H9 (cell line): ENCODE measurements at regions not wholly inside any gene's neighbourhood (a gene's known extent, or its start where the extent isn't known, plus 50 kb on each side); places are given as distances from the start of the nearest gene placed in this dataset.
A peak's percentile ranks its signal among the peaks of the same experiment; 100 is the strongest.

Source experiments
- DNase-seq: peaks from one replicate; pipeline ENCODE4 v3.0.0-alpha.2; 2017
- H2AFZ ChIP-seq: one replicate; pipeline ENCODE4 v1.6.1; 2013; ENCODE audit warnings: mild to moderate bottlenecking, low read length, control low read depth, moderate library complexity
- H2AK5ac ChIP-seq: 2 replicates; pipeline ENCODE4 v1.6.1; 2013; ENCODE audit warnings: low read length, control low read depth, mixed read lengths; ENCODE audit not compliant: insufficient read length
- H2BK120ac ChIP-seq: one replicate; pipeline ENCODE4 v1.6.1; 2013; ENCODE audit warnings: low read depth, mild to moderate bottlenecking, low read length, control low read depth, inconsistent platforms; ENCODE audit not compliant: poor library complexity, severe bottlenecking
- H2BK12ac ChIP-seq: 2 replicates; pipeline ENCODE4 v1.6.1; 2013; ENCODE audit warnings: low read length, control low read depth, mixed read lengths, low read depth; ENCODE audit not compliant: insufficient read length
- H2BK15ac ChIP-seq: 2 replicates; pipeline ENCODE4 v1.6.1; 2013; ENCODE audit warnings: low read depth, low read length, control low read depth
- H2BK20ac ChIP-seq: one replicate; pipeline ENCODE4 v1.6.1; 2013; ENCODE audit warnings: low read depth, mild to moderate bottlenecking, low read length, control low read depth, inconsistent platforms; ENCODE audit not compliant: poor library complexity, severe bottlenecking
- H2BK5ac ChIP-seq: 2 replicates; pipeline ENCODE4 v1.6.1; 2013; ENCODE audit warnings: low read length, control low read depth, mixed read lengths; ENCODE audit not compliant: insufficient read length
- H3K14ac ChIP-seq: 2 replicates; pipeline ENCODE4 v1.6.1; 2013; ENCODE audit warnings: low read length, control low read depth; ENCODE audit not compliant: insufficient read depth
- H3K18ac ChIP-seq: 2 replicates; pipeline ENCODE4 v1.6.1; 2013; ENCODE audit warnings: low read depth, mild to moderate bottlenecking, mixed read lengths, low read length, control low read depth; ENCODE audit not compliant: insufficient read length
- H3K23ac ChIP-seq: 2 replicates; pipeline ENCODE4 v1.6.1; 2013; ENCODE audit warnings: low read length, control low read depth, mixed read lengths, low read depth; ENCODE audit not compliant: insufficient read length
- H3K23me2 ChIP-seq: 2 replicates; pipeline ENCODE4 v1.6.1; 2013; ENCODE audit warnings: low read depth, mild to moderate bottlenecking, mixed read lengths, low read length, control low read depth; ENCODE audit not compliant: insufficient read length, poor library complexity, severe bottlenecking
- H3K27ac ChIP-seq: 2 replicates; pipeline ENCODE4 v1.5.1; 2013; ENCODE audit warnings: low read length, control low read depth, mixed read lengths, low read depth; ENCODE audit not compliant: insufficient read length
- H3K27me3 ChIP-seq: 2 replicates; pipeline ENCODE4 v1.6.1; 2013; ENCODE audit warnings: low read length, control low read depth, inconsistent platforms; ENCODE audit not compliant: insufficient read depth
- H3K4ac ChIP-seq: 2 replicates; pipeline ENCODE4 v1.6.1; 2013; ENCODE audit warnings: low read depth, mild to moderate bottlenecking, control low read depth, inconsistent platforms, low read length, moderate library complexity
- H3K4me1 ChIP-seq: 2 replicates; pipeline ENCODE4 v1.6.1; 2013; ENCODE audit warnings: low read length, control low read depth, inconsistent platforms; ENCODE audit not compliant: insufficient read depth
- H3K4me2 ChIP-seq: 2 replicates; pipeline ENCODE4 v1.6.1; 2013; ENCODE audit warnings: low read length, control low read depth, mixed read lengths; ENCODE audit not compliant: insufficient read length, insufficient read depth
- H3K56ac ChIP-seq: 2 replicates; pipeline ENCODE4 v1.6.1; 2013; ENCODE audit warnings: low read depth, mild to moderate bottlenecking, mixed read lengths, low read length, control low read depth; ENCODE audit not compliant: insufficient read length
- H3K79me1 ChIP-seq: 2 replicates; pipeline ENCODE4 v1.6.1; 2013; ENCODE audit warnings: low read depth, mild to moderate bottlenecking, moderate library complexity, low read length, control low read depth, inconsistent platforms; ENCODE audit not compliant: insufficient read depth, poor library complexity, severe bottlenecking
- H3K79me2 ChIP-seq: 2 replicates; pipeline ENCODE4 v1.6.1; 2013; ENCODE audit warnings: low read length, control low read depth, inconsistent platforms; ENCODE audit not compliant: insufficient read depth
- H3K9ac ChIP-seq: 2 replicates; pipeline ENCODE4 v1.6.1; 2013; ENCODE audit warnings: low read length, control low read depth, mixed read lengths; ENCODE audit not compliant: insufficient read length; ENCODE audit errors: extremely low read depth
- H3K9me3 ChIP-seq: one replicate; pipeline ENCODE4 v1.6.1; 2013; ENCODE audit warnings: low read depth, low read length, inconsistent platforms; ENCODE audit not compliant: control insufficient read depth
- H3T11ph ChIP-seq: one replicate; pipeline ENCODE4 v1.6.1; 2013; ENCODE audit warnings: mild to moderate bottlenecking, low read length, control low read depth, inconsistent platforms
- H4K20me1 ChIP-seq: one replicate; pipeline ENCODE4 v1.6.1; 2013; ENCODE audit not compliant: control insufficient read depth, insufficient read length, insufficient read depth
- H4K5ac ChIP-seq: 2 replicates; pipeline ENCODE4 v1.6.1; 2013; ENCODE audit warnings: low read depth, mild to moderate bottlenecking, mixed read lengths, low read length, control low read depth; ENCODE audit not compliant: insufficient read length
- H4K8ac ChIP-seq: replicated peaks from 2 replicates; pipeline ENCODE4 v1.6.1; 2013; ENCODE audit warnings: low read length, control low read depth, mixed read lengths, low read depth; ENCODE audit not compliant: insufficient read length
- H4K91ac ChIP-seq: 2 replicates; pipeline ENCODE4 v1.6.1; 2013; ENCODE audit warnings: low read depth, mild to moderate bottlenecking, moderate library complexity, mixed read lengths, low read length, control low read depth; ENCODE audit not compliant: insufficient read length
- H3K27ac Mint-ChIP-seq, 3 experiments: 2 replicates in 2 of 3; 3 replicates in 1 of 3; pipeline ENCODE4 v1.8.0; 2020 to 2021; ENCODE audit warnings: mixed read lengths in 3 of 3, mild to moderate bottlenecking in 1 of 3, moderate library complexity in 1 of 3
- H3K27me3 Mint-ChIP-seq: 2 replicates; pipeline ENCODE4 v1.8.0; 2021; ENCODE audit warnings: low read depth, mild to moderate bottlenecking, moderate library complexity, mixed read lengths
- H3K36me3 Mint-ChIP-seq, 3 experiments: 2 replicates in 2 of 3; 3 replicates in 1 of 3; pipeline ENCODE4 v1.8.0; 2020 to 2021; ENCODE audit warnings: low read depth in 3 of 3, mixed read lengths in 3 of 3; ENCODE audit not compliant: insufficient read depth in 1 of 3
- H3K4me1 Mint-ChIP-seq, 2 experiments: 2 replicates each; pipeline ENCODE4 v1.8.0; 2020; ENCODE audit warnings: mixed read lengths in 2 of 2
- H3K4me3 Mint-ChIP-seq, 2 experiments: 2 replicates in 1 of 2; 3 replicates in 1 of 2; pipeline ENCODE4 v1.8.0; 2020 to 2021; ENCODE audit warnings: mild to moderate bottlenecking in 2 of 2, mixed read lengths in 2 of 2, moderate library complexity in 1 of 2
- H3K9me3 Mint-ChIP-seq, 2 experiments: 2 replicates in 1 of 2; 3 replicates in 1 of 2; pipeline ENCODE4 v1.8.0; 2020; ENCODE audit warnings: mild to moderate bottlenecking in 2 of 2, mixed read lengths in 2 of 2, moderate library complexity in 1 of 2
- CTCF ChIP-seq: fragments of 200-600 bp; sonication (generic); conservative IDR thresholded peaks from 3 replicates; pipeline ENCODE4 v1.8.0; 2021; ENCODE audit warnings: antibody characterized with exemption, mild to moderate bottlenecking
- WGBS: extraction: QIAGEN DNeasy Blood & Tissue Kit; methylation state at CpG from one replicate; pipeline ENCODE4 v1.1.7; 2013; ENCODE audit warnings: missing lambda C conversion rate, low lambda C conversion rate, mixed read lengths; ENCODE audit not compliant: insufficient read length; ENCODE audit errors: extremely low coverage; 5-methylcytosine and 5-hydroxymethylcytosine counted together

DNA sequence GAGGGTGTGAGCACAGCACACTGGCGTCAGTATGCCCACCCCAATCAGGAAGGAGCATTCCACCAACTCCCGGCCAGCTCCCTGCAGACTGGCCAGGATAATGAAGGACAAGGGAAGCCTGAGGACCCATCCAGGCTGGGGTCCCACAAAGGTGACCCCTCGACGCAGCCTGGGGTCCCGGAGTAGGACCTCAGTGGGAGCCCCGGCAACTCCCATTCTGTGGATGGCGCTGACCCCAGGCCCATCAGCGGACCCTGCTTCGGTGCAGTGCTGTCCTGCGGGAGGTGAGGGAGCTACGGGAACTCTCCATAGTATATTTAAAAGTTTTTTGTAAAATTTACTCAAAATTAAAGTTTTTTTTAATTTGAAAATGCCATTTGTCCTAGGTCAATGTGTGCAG lies 137.7 kb upstream of the NKX1-1 start:
- H3K27ac ChIP-seq, result no peak overlapping the region
- no peak for TF ChIP-seq CTCF
- no peak for DNase-seq
- no peak overlapping the region for H2BK15ac ChIP-seq
- H3K9me3 Mint-ChIP-seq, result no peaks in the 10 kb centered on the region
- no peaks in the 10 kb centered on the region for H3K9me3 ChIP-seq
- peaks cover 17% of the 10 kb centered on the region for H3K27me3 Mint-ChIP-seq
- no peak overlapping the region for H3T11ph ChIP-seq
- 0 out of 2 replicates have a peak overlapping the region, but pooled peaks have one; percentile 43 for H3K14ac ChIP-seq
- H3K4me1 ChIP-seq, result no peaks in the 10 kb centered on the region
- no peak overlapping the region for H2AFZ ChIP-seq
- H4K5ac ChIP-seq, result no peak overlapping the region
- no peak overlapping the region for H3K56ac ChIP-seq
- H2AK5ac ChIP-seq, result no peak overlapping the region
- H2BK5ac ChIP-seq, result no peak overlapping the region
- no CpG with 5 or more reads among the region's 11 CpGs for whole genome bisulfite sequencing
- H3K9ac ChIP-seq, result no peak overlapping the region
- no peak overlapping the region for H2BK12ac ChIP-seq
- no peak overlapping the region for H4K91ac ChIP-seq
- H4K20me1 ChIP-seq, result no peaks in the 10 kb centered on the region
- no peaks in the 10 kb centered on the region for H3K36me3 Mint-ChIP-seq
- peaks cover 5 to 14% of the 10 kb centered on the region in 2 experiments; a peak in 3 of 4 replicates for H3K4me1 Mint-ChIP-seq
- H3K79me1 ChIP-seq, result no peaks in the 10 kb centered on the region
- H4K8ac ChIP-seq, result no peak overlapping the region
- H3K23ac ChIP-seq, result no peak overlapping the region
- no peaks in the 10 kb centered on the region for H3K23me2 ChIP-seq
- no peak overlapping the region for H3K4me2 ChIP-seq
- H3K4me3 Mint-ChIP-seq, result no peak overlapping the region
- no peaks in the 10 kb centered on the region for H3K27me3 ChIP-seq
- no peaks in the 10 kb centered on the region for H3K79me2 ChIP-seq
- H2BK120ac ChIP-seq, result no peak overlapping the region
- no peak overlapping the region for H2BK20ac ChIP-seq
- no peak overlapping the region for H3K27ac Mint-ChIP-seq
- no peak overlapping the region for H3K18ac ChIP-seq
- no peak overlapping the region for H3K4ac ChIP-seq
